ENCODE measurements at regions not wholly inside any gene's neighbourhood (a gene's known extent, or its start where the extent isn't known, plus 50 kb on each side); places are given as distances from the start of the nearest gene placed in this dataset.

DNA sequence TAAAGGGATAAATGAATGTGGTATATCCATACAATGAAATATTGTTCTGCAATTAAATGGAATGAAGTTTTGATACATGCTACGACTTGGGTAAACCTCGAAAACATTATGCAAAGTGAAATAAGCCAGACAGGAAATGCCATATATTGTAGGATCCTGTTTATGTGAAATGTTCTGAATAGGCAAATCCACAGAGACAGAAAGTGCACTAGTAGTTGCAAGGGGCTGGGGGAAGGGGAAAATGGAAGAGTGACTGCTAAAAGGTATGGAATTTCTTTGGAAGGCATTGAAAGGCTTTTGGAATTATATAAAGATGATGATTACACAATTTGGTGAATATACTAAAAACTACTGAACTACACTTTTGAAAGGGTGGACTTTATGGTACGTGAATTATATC, 97.0 kb downstream of the FOXD1 start:
- H3K4me3 ChIP-seq (ENCODE audit: low read length): no peak overlapping the region
- no peaks in the 10 kb centered on the region for H3K36me3 ChIP-seq (ENCODE audit: control insufficient read depth, insufficient read depth, low read length)
- intact Hi-C loops (cut with micrococcal nuclease): no loop called here
- Mint-ChIP-seq H3K4me3 (no peak overlapping the region), H3K9me3 (peaks cover 9 to 10% of the 10 kb centered on the region in 2 donors), H3K27me3 (ENCODE audit: low read depth in 2 of 2) (peaks cover 13 to 35% of the 10 kb centered on the region in 2 donors), H3K27ac (no peak overlapping the region), H3K36me3 (peaks cover 28% of the 10 kb centered on the region), H3K4me1 (no peaks in the 10 kb centered on the region)
- ATAC-seq (no peak), DNase-seq (no peak)
- WGBS (ENCODE audit: insufficient coverage): 71% methylated on average over 2 of the region's 3 CpGs
- H3K27ac ChIP-seq (ENCODE audit: low read length): no peak overlapping the region
- no peaks in the 10 kb centered on the region for H3K27me3 ChIP-seq (ENCODE audit: control insufficient read depth, insufficient read depth, low read length)
- TF ChIP-seq, protein P1, sequence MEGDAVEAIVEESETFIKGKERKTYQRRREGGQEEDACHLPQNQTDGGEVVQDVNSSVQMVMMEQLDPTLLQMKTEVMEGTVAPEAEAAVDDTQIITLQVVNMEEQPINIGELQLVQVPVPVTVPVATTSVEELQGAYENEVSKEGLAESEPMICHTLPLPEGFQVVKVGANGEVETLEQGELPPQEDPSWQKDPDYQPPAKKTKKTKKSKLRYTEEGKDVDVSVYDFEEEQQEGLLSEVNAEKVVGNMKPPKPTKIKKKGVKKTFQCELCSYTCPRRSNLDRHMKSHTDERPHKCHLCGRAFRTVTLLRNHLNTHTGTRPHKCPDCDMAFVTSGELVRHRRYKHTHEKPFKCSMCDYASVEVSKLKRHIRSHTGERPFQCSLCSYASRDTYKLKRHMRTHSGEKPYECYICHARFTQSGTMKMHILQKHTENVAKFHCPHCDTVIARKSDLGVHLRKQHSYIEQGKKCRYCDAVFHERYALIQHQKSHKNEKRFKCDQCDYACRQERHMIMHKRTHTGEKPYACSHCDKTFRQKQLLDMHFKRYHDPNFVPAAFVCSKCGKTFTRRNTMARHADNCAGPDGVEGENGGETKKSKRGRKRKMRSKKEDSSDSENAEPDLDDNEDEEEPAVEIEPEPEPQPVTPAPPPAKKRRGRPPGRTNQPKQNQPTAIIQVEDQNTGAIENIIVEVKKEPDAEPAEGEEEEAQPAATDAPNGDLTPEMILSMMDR (IDR thresholded peaks at IDR 0.05): no peak
- peaks cover 7% of the 10 kb centered on the region for H3K9me3 ChIP-seq (ENCODE audit: control insufficient read depth, insufficient read depth, low read length)
- no peaks in the 10 kb centered on the region for H3K4me1 ChIP-seq (ENCODE audit: control insufficient read depth, insufficient read depth, low read length)

DNA sequence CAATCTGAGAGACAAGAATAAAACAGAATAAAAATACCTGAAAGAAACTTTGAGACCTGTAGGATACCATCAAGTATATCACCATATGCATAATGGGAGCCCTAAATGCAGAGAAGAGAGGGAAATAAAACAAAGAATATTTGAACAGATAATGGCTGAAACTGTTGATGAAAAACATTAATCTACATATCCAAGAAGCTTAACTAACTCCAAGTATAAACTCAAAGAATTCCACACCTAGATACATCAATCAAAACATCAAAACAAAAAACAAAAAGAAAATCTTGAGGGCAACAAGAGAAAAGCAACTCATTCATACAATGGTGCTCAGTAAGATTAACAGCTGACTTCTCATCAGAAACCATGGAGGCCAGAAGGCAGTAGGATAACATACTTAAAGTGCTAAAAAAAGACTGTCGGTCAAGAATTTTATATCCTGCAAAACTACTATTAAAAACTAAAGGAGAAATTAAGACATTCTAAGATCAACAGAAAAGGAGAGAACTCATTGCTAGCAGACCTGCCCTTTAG, 101.6 kb downstream of the FOXD1 start:
- Histone ChIP-seq H3K4me3 (ENCODE audit: low read length) (no peak overlapping the region), H3K9me3 (ENCODE audit: control insufficient read depth, insufficient read depth, low read length) (peaks cover 8% of the 10 kb centered on the region), H3K27me3 (ENCODE audit: control insufficient read depth, insufficient read depth, low read length) (no peaks in the 10 kb centered on the region), H3K27ac (ENCODE audit: low read length) (no peak overlapping the region), H3K36me3 (ENCODE audit: control insufficient read depth, insufficient read depth, low read length) (no peaks in the 10 kb centered on the region), H3K4me1 (ENCODE audit: control insufficient read depth, insufficient read depth, low read length) (no peaks in the 10 kb centered on the region)
- Mint-ChIP-seq H3K9me3 (peaks cover 13 to 17% of the 10 kb centered on the region in 2 donors), H3K36me3 (peaks cover 42% of the 10 kb centered on the region), H3K4me3 (no peak overlapping the region), H3K27me3 (ENCODE audit: low read depth in 2 of 2) (peaks cover 16 to 50% of the 10 kb centered on the region in 2 donors), H3K27ac (no peak overlapping the region), H3K4me1 (no peaks in the 10 kb centered on the region)
- no peak for DNase-seq
- ATAC-seq: no peak
- intact Hi-C loops (cut with micrococcal nuclease): no loop called here
- TF ChIP-seq, protein P1 (IDR thresholded peaks at IDR 0.05): no peak
- no CpG with 5 or more reads among the region's 1 CpG for WGBS (ENCODE audit: insufficient coverage)

DNA sequence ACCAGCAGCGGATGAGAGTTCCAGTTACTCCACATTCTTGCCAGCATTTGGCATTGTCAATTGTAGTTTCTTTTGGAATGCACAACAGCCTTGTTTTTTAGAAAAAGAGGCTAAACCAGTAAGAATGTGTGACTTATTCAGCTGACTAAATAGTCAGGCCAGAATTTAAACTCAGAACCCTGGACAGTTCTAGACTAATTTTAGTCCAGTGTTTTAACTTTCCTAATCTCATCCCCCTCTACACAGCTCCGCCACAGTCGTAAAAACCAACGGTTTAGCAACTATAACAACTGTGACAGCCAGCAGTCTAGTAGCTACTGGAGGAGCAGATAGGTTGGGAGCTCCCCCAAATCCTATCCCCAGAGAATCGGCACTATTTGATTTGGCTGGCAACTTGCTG, 103.7 kb downstream of the FOXD1 start:
- Mint-ChIP-seq H3K4me1 (no peaks in the 10 kb centered on the region), H3K36me3 (peaks cover 29% of the 10 kb centered on the region), H3K27ac (no peak overlapping the region), H3K4me3 (no peak overlapping the region), H3K27me3 (ENCODE audit: low read depth in 2 of 2) (peaks cover 19 to 48% of the 10 kb centered on the region in 2 donors), H3K9me3 (peaks cover 6 to 11% of the 10 kb centered on the region in 2 donors)
- intact Hi-C loops (cut with micrococcal nuclease): no loop called here
- ATAC-seq: no peak
- H3K27me3 ChIP-seq (ENCODE audit: control insufficient read depth, insufficient read depth, low read length): no peaks in the 10 kb centered on the region
- WGBS (ENCODE audit: insufficient coverage): 83% methylated on average over 5 of the region's 5 CpGs
- peaks cover 8% of the 10 kb centered on the region for H3K9me3 ChIP-seq (ENCODE audit: control insufficient read depth, insufficient read depth, low read length)
- TF ChIP-seq, protein P1 (IDR thresholded peaks at IDR 0.05): no peak
- H3K4me1 ChIP-seq (ENCODE audit: control insufficient read depth, insufficient read depth, low read length): no peaks in the 10 kb centered on the region
- H3K27ac ChIP-seq (ENCODE audit: low read length): no peak overlapping the region
- H3K36me3 ChIP-seq (ENCODE audit: control insufficient read depth, insufficient read depth, low read length): no peaks in the 10 kb centered on the region
- no peak overlapping the region for H3K4me3 ChIP-seq (ENCODE audit: low read length)
- no peak for DNase-seq

DNA sequence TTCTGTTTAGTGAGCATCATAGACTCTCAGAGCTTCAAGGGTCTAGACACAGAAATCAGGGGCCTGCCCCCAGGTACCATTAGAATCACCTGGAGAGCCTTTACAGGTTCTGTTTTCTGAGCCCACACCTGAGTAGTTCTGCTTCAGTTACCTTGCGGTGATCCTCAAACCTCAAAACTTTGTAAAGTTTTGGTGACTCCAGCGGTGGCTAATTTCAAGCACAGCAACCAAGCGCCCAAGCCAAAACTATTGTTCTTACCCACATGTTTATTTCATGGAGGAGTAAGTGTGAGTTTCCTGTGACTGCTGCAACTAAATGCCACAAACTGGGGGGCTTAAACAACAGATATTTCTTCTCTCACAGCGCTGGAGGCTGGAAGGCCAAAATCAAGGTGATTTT, 108.9 kb downstream of the FOXD1 start:
- no peaks in the 10 kb centered on the region for H3K36me3 ChIP-seq (ENCODE audit: control insufficient read depth, insufficient read depth, low read length)
- H3K4me3 ChIP-seq (ENCODE audit: low read length): no peak overlapping the region
- TF ChIP-seq, protein P1 (IDR thresholded peaks at IDR 0.05): no peak
- no peak for ATAC-seq
- H3K4me3 Mint-ChIP-seq: no peak overlapping the region
- no peaks in the 10 kb centered on the region for H3K4me1 ChIP-seq (ENCODE audit: control insufficient read depth, insufficient read depth, low read length)
- H3K27me3 Mint-ChIP-seq (ENCODE audit: low read depth in 2 of 2): peaks cover 19 to 61% of the 10 kb centered on the region in 2 donors
- DNase-seq: no peak
- intact Hi-C loops (cut with micrococcal nuclease): no loop called here
- 91% methylated on average over 3 of the region's 4 CpGs for WGBS (ENCODE audit: insufficient coverage)
- peaks cover 5% of the 10 kb centered on the region for H3K27me3 ChIP-seq (ENCODE audit: control insufficient read depth, insufficient read depth, low read length)
- H3K9me3 ChIP-seq (ENCODE audit: control insufficient read depth, insufficient read depth, low read length): no peaks in the 10 kb centered on the region
- H3K4me1 Mint-ChIP-seq: no peaks in the 10 kb centered on the region
- no peak overlapping the region for H3K27ac Mint-ChIP-seq
- H3K9me3 Mint-ChIP-seq: no peaks in the 10 kb centered on the region
- no peak overlapping the region for H3K27ac ChIP-seq (ENCODE audit: low read length)
- H3K36me3 Mint-ChIP-seq: no peaks in the 10 kb centered on the region
